GM21825 (cell line): ENCODE measurements at regions not wholly inside any gene's neighbourhood (a gene's known extent, or its start where the extent isn't known, plus 50 kb on each side); places are given as distances from the start of the nearest gene placed in this dataset.

Experiments used
- ATAC-seq: cut with Tn5 transposase; IDR thresholded peaks from one replicate; pipeline ENCODE4 v1.9.1; 2021; ENCODE audit warnings: mild to moderate bottlenecking, moderate library complexity; ENCODE audit not compliant: unreplicated experiment

DNA sequence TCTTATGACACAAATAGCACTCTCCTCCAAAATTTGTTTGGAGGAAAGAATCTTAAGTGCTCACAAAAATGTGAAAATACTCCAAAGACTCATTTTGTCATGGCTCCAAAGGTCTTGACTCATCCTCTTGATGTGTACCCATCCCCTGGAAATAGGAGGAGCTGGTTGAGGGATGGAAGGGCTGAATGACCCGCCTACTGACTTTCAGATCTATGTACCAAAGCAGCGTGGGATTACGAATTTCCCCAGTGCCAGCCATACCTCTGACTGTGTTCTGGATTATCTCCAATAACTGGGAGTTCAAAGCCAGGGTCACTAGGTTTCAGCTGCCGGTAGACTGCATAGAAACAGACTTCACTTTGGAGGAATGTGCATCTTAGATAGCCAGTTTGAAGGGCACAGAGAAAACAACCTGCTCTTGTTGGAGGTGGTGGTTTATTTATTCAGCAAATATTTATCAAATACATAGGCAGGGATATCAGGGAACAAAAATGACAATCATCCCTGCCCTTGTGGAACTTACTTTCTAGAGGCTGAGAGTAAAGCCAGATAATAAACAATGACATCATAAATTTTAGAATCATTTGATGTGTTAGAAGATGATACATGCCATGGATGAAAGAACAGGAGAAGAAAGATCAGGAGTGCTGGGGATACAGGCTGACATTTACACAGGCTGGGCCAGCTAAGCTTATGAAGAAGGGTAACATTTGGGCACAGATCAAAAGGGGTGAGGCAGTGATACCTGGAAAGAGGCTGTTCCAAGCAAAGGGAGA is 246.6 kb downstream of the TBXT start:
- ATAC-seq: no peak

DNA sequence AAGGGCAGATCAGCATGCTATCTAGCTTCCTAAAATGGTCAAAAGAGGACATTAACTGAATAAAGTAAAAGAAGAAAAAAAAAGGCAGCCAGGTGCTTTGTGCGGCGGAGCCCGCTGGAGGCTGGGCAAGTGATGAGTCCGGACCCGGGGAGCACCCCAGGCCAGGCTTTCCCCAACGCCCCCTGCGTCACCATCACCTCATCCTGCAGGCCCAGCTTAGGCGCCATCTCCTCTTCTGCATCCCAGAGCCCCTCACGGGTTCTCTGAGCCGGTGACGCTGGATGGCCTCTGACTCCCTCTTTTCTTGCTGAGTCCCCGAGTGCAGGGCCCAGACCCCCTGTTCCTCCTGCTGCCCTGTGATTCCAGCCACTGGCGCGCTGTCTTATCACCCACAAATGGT is 250.1 kb downstream of the TBXT start:
- no peak for ATAC-seq

DNA sequence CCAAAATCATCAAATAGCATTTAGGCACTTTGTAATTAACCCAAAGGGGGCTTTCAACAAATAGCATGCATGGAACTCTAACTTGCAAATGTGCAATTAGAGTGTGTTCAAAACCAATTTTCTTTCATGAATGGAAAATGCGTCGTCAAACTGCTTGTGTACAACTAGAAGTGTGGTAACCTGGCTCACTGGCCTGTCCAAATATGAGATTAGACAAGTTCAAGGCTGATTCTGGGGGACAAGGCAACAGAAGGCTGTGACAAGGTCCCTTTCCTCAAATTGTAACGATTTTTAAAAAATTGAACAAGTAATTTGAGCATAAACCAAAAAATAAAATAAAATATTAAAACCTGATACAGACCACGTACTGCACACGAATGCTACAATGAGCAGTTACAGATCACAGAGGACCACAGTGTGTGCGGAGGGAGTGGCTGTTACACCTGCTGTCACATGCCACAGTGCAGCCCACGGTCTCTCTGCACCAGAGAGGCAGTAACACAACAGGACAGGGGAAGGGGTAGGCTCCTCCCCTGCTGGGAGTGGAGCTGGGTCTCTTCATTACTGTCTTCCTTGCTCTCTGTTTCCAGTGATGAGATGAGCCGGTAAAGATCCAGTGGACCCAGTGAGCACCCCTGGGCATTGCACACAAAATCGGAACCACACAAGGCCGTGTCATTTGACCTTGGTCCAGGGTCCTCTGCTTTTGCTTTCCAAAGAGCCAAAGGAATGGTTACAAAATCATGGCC is 252.2 kb upstream of the PDE10A start:
- ATAC-seq: no peak

DNA sequence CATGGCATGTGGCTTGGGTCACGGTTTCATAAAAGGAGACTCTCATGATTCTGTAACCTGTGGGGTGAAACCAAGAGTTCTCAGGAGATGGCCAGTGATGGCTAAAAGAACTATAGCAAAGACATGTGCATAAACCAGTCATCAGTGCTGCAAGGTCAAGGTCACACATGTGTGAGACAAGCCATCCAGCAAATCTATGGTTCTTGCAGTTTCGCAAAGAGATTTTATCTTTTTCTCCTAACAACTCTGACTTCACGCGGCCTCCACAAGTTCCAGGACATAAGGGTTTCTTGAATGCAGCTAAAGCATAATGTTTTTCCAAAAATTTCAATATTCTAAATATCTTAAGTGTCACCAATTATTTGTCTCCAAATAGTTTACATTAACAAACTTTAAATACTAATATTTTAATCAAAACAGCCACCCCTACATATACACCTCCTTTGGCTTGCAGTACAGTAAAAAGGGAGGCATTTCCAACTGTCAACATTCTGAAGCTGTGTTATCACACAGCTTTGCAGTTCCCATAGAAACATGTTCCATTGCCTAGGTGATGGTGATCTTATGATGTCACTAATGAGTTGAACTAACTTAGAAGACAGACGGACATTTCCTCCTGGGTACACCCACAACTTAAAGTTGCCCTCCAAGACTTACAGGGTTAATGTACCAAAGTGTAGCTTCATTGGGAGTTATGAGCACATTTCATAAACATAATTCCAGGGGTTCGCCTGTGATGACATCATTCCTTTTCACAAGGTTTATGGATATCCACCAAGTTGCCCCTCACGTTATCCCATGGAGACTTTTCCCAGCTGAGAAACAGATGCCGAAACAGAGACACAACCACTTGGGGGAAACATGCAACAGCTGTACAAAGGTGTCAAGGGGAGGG is 250.9 kb upstream of the PDE10A start:
- ATAC-seq: no peak

DNA sequence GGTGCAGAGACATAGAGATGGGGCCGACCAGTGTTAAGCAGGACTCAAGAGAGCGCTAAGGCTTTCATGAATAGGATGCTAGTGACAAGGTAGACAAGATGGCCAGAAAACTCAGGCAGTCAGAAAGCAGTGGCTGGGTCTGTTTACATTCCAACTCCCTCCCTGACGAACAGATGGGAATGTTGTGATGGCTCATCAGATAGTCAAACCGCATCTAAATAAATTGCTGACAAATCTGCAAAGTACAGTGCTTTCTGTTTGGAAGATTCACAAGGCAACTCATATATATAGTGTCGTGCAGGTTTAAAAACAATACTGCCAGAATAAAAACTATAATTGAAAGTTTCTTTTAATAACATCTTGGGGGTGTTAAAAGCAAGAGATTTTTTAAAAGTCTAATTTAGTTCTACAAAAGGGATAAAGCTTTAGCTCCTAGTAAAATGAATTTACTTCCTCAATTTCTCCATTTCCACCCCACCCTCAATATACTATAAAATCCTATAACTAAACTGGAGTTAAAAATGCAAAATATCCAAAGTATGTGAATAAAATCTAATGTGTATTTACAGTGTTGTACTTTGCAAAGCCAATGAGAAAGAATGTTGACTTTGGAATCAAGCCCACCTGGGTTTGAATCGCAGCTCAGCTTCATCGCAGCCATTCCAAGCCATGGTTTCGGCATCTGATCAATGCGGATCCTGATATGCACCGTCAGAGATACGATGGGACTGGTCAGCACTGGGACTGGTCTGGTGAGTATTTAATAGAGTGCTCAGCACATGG is 247.3 kb upstream of the PDE10A start:
- ATAC-seq: no peak

DNA sequence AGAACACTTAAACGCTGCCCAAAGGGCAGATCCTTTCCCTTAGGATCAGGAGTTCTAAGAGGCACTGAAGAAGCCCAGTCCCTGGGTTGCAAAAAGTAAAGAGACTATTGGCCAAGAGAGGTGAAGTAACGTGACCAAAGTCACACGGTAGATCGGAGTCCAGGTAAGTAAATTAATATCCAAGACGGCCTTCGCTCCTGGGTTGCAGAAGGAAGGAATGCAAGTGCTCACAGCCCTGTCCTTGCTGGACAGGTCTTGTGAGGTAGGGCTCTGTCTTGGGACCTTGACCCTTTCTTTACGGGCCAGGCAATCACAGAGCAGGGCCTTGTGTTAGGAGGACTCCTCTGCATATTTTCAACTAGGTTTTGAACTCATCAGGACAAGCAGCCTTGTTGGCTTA is 243.7 kb upstream of the PDE10A start:
- no peak for ATAC-seq

DNA sequence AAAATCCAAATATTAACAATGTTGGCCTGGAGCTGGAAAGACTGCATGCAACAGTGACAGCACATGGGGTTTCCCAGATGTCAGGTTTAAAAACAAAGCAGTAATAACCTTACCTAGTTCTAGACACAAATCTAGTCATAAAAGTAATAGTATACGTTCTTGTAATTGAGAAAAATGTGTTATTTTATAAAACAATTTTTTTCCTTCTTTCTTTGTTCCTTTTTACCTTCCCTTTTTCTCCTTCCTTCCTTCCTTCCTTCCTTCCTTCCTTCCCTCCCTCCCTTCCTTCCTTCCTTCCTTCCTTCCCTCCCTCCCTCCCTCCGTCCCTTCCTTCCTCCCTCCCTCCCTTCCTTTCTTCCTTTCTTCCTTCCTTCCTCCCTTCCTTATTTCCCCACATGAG is 242.7 kb upstream of the PDE10A start:
- ATAC-seq: no peak

DNA sequence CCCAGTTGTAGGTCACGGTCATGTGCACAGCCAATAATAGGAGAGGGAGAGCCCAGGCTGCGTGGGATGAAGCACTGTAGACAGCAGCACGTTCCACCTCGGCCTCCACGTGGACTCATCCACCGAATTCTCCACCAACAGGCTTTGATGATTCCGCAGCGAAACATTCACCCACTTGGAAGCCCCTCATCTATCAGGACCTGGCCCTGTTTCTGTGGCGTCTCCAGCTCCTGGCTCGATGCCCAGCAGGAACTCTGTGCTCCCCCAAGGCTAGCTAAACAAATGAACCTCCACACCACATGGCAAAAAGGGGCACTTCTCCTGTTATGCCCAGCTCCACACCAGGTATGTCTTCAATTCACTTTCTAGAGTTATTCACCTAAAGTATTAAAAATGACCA is 237.9 kb upstream of the PDE10A start:
- ATAC-seq: no peak

DNA sequence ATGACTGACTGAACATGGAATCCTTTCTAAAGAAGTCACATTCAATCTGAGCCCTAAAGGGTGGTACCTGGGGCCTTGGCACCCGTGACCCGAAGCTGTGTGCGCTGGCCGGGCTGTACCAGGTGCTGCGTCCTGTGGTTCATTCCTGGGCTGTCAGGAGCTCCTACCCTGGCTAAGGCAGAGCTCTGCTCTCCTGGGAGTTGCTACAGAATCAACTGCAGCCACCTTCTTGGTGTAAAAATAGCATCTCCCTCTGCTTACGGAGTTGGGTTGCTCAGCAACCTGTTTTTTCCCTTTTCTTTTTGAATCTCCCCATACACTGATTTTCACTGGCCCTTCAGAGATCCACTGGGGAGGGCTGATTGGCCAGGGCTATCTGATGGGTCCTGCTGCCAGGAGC is 236.6 kb upstream of the PDE10A start:
- no peak for ATAC-seq

DNA sequence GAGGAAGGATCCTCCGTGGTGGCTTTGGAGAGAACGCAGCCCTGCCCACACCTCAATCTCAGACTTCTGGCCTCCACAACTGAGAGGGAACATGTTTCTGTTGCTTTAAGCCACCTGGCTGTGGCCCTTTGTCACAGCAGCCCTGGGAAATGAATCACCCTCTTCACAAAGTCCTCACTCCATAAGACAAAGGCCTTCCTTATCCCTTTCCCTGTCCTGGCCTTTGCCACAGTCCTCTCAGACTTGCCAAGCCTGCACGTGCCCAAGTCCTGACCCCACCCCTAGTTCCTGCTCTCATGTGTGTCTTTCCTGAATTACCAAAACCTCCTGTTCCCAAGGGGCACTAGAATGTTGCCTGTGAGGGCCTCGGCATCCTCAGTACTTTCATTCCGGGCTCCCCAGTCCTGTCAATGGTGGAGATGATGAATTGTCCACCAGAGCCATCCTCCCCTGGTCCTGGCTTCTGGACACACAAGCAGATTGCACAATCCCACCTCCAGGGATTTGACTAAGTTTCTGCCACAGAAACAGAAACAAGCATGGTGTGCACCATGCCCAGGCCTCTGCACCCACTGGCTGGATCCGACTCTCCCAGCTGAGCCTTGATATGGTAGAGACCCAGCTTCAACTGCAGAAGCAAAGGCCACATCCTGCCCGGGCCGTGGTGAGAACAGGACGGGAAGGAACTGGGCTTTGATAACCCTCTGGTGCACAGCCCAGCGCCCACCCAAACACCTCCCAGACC is 232.6 kb upstream of the PDE10A start:
- no peak for ATAC-seq

DNA sequence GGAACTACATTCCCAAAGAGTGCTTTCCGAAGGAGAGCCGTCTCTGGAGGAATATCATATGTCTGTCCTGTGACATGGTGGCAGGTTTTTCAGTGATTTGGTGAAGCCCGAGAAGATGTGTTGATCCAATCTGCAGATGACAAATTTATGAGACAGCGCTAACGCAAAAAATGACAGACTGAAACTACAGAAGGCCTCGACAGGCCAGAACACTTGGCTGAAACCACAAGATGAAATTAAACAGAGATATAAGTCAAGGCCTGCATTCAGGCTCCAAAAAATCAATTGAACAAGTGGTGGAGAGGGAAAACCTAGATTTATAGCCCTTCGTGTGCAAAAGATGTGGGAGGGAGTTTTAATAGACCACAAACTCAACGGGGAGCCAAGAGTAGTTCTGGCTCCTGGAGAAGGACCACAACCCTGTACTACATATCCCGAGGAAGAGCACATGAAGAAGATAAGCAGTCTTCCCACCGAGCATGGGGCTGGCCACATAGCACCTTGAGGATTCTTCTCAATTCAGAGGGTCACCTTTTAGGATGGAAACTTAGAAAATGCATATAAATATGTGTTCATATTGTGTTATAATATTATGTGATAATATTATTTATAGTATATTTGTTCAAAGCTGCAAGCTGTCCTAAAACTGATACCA is 231.3 kb upstream of the PDE10A start:
- no peak for ATAC-seq

DNA sequence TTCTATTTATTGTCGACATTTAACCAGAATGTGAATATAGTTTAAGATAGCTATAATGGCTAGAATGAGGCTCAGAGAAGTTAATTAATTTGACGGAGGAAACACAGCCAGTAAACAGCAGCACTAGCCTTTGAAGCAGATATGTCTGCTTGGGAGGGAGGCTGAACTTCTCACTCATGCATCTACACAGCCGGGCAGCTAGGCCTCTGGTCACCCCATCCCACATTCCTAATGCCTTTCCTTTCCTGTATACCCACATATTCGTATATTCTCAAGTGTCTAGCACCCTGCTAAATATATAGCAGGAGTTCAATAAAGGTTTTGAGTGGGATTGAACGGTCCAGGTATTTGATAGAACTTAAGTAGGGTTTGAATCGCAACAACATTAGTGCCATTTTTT is 230.4 kb upstream of the PDE10A start:
- no peak for ATAC-seq

DNA sequence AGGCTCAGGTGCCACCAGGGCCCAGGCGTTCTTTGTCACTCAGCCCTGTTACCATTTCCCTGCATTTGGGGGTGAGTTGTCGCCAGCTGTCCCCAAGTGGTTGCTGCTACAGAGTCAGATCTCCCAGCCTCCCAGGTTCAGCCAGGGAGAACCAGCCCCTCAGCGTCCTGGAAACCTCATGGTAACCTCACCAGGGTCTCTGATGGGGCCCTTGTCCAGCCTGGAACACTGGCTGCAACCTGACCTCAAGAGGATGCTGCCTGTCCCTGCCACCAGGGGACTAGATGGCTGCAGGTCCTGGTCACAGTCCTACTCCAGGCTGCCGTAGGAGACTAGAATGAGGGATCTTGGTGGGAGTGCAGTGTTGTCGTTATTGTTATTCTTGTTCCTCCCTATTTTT is 228.3 kb upstream of the PDE10A start:
- ATAC-seq: no peak

DNA sequence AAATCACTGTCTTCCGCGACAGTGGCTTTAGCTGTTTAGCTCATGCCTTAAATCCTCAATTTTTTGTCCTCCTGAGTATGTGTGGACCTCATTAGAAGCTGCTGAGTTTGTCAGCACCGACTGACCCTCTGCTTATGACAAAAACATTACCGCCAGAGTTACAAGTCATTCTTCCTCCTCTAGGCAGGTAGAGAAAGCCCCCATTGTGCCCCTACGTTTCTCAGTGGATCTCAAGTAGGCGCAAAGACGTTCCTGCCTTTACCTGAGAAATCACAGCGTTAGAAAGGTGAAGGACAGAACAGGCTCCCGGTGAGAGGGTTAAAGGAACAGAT is 227.3 kb upstream of the PDE10A start:
- ATAC-seq: no peak

DNA sequence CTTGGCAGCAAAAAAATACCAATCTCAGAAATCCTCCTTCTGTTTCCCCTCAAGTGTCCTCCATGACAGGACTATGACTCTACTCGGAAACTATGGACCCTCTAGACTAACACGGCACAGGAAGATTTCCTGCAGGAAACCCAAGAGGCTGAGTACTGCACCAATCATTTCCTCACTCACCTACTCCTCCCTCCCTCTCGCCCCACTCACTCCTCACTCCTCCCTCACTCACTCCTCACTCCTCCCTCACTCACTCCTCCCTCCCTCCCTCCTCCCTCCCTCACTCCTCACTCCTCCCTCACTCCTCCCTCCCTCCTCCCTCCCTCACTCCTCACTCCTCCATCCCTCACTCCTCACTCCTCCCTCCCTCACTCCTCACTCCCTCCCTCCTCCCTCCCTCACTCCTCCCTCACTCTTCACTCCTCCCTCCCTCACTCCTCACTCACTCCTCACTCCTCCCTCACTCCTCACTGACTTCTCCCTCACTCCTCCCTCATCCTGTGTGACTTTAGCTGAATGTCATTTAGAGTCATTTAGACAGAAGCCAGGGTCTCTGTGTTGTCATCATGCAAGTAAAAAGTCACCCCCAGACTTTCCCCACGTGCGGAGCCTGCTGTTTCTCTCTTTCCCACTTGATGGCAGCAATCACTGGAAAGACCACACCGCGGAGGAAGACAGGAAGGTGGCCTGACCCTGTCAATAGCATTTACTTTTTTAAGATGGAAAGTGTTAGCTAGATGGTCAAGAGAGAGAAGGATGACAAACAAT is 226.8 kb upstream of the PDE10A start:
- ATAC-seq: no peak

DNA sequence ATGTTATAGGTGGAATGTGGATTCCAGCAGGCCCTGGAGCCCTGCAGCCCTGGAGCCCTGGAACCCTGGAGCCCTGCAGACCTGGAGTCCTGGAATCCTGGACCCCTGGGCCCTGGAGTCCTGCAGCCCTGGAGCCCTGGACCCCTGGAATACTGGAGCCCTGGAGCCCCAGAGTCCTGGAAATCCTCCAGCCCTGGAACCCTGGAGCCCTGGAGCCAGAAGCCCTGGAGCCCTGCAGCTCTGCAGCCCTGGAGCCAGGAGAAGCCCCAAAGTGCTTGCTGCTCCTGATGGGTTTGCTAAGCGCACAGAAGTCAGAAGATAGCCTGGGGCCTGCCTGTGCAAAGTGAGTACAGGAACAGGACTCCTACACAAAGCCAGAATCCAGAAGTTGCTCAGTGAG is 223.1 kb upstream of the PDE10A start:
- ATAC-seq: no peak

DNA sequence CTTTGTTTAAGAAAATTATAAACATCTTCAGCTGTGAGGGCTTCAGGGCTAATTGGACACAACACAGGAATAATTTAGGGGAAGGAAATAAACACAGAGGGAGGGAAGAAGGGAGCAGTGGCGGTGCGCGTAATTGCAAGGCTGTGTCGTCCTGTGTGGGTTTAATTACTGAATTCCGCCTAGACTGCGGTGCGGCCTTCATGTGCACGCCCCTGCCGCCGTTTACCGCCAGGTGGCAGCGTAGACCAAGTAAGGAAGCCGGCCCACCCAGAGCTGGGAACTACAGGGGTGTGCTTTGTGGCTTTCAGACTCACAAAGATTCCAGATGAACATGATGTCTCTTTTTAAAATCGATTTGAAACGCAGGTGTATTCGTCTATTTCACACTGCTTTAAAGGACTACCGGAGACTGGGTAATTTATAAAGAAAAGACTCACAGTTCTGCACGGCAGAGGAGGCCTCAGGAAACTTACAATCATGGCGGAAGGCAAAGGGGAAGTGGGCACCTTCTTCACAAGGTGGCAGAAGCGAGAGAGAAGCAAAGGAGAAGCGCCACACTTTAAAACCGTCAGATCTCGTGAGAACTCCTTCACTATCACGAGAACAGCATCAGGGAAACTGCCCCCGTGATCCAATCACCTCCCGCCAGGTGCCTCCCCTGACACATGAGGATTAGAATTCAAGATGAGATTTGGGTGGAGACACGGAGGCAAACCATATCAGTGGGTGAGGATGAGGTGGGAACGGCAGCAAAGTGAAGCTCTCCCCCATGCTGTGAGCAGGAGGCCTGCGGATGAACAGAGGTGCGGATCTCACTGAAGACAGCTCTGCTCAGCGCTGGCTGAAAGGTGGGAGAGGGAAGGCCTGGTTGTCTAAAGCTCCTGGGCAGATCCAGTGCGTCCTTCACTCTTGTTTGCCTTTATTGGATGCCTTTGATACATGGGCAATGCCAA is 222.0 kb upstream of the PDE10A start:
- ATAC-seq: peak; percentile 95
